Fibroblast of upper back skin (primary cell): ENCODE measurements at regions not wholly inside any gene's neighbourhood (a gene's known extent, or its start where the extent isn't known, plus 50 kb on each side); places are given as distances from the start of the nearest gene placed in this dataset.

Source experiments
- DNase-seq: peaks from one replicate; pipeline ENCODE4 v3.0.0-alpha.2; 2013

DNA sequence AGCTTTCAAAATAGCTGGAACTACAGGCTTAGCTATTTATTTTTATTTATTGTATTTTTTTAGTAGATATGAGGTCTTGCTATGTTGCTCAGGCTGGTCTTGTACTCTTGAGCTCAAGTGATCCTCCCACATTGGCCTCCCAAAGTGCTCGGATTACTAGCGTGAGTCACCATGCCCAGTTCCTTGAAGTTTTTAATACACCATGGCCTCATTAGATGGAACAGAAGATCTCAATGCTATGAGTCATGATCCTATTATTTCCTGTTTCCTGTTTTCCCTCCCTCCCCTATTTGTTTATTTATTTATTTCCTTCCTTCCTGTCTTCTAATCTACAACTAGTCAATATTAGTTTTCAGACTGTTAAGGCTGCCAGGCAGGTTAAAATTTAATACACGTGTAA, 309.0 kb downstream of the CMPK2 start:
- peak; percentile 53 for DNase-seq

DNA sequence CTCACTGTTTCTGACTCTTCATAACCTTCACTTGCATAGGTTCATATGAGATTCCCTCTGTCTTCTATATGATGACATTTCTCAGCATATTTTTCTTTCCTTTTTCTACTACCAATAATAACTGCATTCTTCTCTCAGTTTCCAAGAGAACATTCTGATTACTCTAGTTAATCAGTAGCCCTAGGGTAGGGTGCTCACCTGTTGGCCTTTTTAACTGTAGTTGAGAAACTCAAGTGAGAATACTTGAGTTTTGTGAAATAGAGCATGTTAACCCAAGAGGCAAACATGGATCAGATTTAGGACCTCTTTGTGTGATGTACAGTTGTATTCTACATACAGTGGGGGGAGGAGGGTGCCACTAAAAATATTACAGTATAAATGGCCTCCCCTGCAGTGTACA, 308.0 kb downstream of the CMPK2 start:
- no peak for DNase-seq

- no peak for DNase-seq
These were observed 302.9 kb downstream of the CMPK2 start for GRCh38 chr2:6562771-6563170.

DNA sequence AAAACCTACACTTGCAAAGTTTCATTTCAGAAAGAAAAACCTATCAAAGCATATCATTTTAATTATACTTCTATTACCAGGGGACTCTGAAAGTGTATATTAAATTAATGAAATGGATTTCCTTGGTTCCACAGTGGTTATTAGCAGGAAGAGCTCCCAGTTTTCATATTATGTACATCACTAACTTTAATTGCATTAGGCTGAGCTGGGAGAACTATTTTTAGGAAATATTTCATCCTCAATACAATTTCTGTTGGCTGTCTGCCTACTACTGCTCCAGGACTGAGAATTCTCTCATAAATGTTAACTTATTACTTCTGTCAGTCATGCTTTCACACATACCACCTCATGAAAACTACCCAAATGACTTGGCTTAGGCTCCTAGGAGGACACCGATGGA, 301.4 kb downstream of the CMPK2 start:
- DNase-seq: no peak

DNA sequence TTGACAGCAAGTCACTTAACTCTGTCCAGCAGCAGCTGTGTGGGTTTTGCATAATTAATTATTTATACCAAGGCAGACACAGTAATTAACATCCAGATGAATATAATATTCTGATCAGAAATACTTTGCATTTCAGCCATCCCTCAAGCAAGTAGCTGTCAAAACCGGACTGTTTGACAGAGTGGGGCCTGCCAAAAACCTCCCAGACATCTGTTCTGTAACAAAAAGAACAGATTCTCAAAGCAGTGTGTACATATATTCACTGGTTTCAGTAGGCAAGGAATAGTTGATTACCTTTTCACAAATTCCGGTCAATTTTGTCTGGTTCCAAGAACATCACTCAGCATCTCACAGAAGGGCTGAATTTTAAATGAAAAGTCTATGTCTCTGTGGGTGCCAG, 291.6 kb downstream of the CMPK2 start:
- no peak for DNase-seq

- DNase-seq: peak; percentile 72
These were observed 289.4 kb downstream of the CMPK2 start for GRCh38 chr2:6576302-6576701.

DNA sequence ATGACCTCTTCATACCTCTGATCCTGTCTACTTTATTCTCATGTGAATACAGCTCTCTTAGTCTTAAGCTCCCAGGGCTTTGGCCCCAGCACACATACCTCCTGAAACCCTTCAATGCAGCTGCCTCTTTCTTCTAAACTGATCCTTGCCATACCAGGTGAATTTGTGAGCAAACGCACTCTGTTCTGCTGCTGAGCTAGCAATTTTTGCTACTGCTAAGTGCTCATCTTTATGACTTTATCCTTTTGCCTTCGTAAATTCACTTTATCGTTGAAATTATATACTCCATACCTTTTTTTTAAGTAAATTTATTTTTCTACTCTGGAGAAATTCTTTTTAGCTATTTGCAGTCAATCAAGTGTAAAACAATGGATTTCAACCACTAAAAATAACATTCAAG, 287.7 kb downstream of the CMPK2 start:
- no peak for DNase-seq

DNA sequence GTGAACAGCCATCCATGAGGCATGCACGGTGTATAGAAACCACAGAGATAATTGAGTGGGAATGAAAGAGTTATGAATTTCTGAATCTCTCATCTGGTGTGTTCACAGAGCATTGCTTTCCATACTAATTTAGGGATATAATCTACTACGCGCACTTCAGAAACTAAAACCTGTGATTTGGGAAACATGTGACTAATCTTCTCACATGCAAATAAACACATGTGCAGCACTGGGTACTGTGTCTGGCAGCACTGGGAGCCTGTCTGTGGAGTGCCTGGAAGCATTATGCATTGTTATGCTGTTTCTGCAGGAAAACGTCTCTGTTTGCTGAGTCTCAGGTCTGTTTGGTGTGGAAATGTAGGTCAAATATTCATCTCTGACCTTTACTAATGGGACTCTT, 287.3 kb downstream of the CMPK2 start:
- peak; percentile 8 for DNase-seq

GRCh38 chr2:6579281-6579680, 286.4 kb downstream of the CMPK2 start:
- no peak for DNase-seq

GRCh38 chr2:6580982-6581381, 284.7 kb downstream of the CMPK2 start:
- peak; percentile 71 for DNase-seq

- DNase-seq: no peak
These were observed 276.6 kb downstream of the CMPK2 start for GRCh38 chr2:6589150-6589549.

DNA sequence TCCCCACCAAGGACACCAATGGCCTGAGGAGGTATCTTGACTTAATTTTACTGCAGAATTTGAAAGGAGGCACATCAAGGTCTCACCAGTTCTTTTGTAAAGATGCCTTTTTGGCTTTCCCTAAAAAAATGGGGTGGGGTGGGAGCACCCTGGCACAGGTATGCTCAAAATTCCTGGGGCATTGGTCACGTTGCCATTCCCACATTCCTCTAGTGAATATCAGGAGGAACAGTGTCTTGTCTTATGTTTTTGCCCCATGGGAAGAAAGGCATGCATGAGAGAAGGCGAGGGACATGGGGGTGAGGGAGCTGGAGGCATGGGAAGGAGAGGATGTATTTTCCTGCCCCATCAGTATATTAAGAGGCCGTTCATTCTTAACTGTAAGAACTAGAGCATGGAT, 275.3 kb downstream of the CMPK2 start:
- no peak for DNase-seq

GRCh38 chr2:6602471-6602870, 263.2 kb downstream of the CMPK2 start:
- DNase-seq: no peak

GRCh38 chr2:6605836-6606505, 259.7 kb downstream of the CMPK2 start:
- DNase-seq: no peak

DNA sequence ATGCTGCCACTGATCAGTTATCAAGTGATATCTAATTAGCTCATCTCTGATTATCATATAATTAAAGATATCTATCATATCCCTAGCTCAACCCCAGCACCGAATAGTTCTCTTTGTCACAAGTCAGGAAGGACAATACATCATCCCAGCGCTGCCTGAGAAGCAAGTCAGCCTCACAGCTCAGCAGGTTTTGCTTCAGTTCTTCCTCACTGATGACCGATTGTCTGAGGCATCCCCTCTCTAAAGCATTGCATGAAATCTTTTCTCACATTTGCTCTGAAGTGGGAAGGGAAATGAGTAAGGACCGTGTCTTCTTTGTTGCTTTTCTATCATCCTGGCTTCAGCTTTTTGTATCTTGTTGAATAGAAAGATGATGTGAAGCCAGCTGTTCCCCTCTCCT, 247.9 kb downstream of the CMPK2 start:
- no peak for DNase-seq

- no peak for DNase-seq
These were observed 247.5 kb downstream of the CMPK2 start for GRCh38 chr2:6618201-6618600.

GRCh38 chr2:6623746-6624145, 242.0 kb downstream of the CMPK2 start:
- DNase-seq: no peak

- DNase-seq: no peak
These were observed 239.2 kb downstream of the CMPK2 start for GRCh38 chr2:6626401-6627012.

DNA sequence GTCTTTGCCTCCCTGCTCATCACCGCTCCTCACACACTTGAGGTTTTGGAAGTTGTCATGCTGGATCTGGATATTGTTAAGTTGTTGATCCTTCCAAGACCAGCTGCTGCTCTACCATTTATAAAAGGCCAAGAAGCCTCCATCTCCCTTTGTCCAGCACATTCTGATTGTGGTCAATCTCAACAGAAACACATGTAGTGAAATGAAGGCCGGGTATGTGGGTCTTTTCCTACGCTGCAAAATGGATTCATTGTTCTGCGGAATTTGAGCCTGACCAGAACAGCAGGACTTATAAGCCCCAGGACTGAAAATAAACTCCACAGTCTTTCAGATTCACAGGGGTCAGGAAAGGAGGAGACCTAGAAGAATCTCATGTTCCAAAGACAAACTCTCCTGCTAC, 238.4 kb downstream of the CMPK2 start:
- no peak for DNase-seq

GRCh38 chr2:6630209-6630608, 235.5 kb downstream of the CMPK2 start:
- DNase-seq: no peak

DNA sequence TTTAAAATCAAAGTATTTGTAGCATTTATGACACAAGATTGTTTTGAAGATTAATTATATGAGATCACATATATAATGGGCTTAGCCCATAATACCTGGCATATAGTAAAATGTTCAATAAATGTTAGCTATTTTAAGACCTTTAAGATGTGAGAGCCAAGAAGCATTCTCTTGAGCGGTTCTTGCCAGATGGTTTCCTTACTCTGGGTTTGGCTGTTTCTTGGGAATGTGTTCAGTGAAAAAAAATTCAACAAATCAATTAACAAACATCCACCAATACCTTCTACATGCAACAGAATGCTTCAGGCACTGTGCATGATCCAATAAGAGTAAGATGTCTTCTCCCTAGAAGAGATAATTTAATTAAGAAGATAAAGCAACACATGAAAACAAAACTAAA, 230.4 kb downstream of the CMPK2 start:
- no peak for DNase-seq

- DNase-seq: no peak
These were observed 228.4 kb downstream of the CMPK2 start for GRCh38 chr2:6637330-6637729.

DNA sequence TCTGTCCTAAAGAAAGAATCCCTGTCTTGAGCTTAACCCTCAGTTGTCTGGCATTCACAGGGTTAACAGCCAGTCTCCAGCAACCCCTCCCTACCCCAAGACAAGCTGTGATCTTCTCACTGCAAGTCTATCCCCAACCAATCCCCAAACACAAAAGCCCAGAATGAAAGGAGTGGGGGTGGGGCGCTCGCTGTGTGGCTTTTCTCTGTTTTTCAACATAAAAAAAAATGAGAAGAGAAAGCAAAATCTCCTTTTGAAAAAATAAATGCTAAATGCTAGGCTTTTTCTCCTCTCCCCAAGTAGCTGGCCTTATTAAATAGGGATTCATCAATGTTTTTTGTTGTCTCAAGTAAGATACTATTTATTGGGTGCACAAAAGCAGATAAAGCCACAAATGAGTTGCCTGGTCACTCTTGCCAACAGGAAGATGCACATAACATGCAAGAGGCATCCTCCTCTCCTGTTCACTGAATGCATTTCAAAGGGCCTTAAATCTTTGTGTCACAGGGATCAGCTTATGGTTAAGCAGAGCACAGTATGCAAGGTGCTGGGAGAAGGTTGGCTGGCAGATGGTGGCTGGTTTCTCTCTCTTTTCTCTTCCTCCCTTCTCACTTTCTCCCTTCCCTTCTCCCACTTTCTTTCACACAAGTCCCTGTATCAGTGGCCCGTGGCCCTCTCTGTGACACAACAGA, 225.6 kb downstream of the CMPK2 start:
- no peak for DNase-seq

DNA sequence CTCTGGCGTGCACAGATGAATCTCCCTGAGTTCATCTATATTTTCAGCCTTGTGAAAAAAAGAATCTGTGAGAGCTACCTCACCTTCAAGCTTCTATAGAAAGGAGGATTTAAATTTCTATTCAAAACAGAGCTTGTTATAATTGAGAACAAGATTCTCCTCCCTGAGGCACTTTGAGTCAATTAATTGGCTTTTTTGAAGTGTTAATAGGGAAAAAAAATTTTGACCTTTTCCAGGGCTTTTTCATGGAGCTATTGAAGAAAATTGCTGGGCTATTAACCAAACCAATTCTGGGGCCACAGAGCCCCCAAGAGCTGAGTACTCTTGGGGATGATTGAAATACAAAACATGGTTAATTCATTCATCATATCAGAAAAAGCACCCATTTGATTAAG, 225.1 kb downstream of the CMPK2 start:
- DNase-seq: no peak

- DNase-seq: no peak
These were observed 223.8 kb downstream of the CMPK2 start for GRCh38 chr2:6641956-6642355.
